CD4-positive, CD25-positive, alpha-beta regulatory T cell (primary cell): ENCODE measurements at regions not wholly inside any gene's neighbourhood (a gene's known extent, or its start where the extent isn't known, plus 50 kb on each side); places are given as distances from the start of the nearest gene placed in this dataset.
A peak's percentile ranks its signal among the peaks of the same experiment; 100 is the strongest.

Source experiments
- ATAC-seq, 2 donors: fragments of 150-1000 bp; cut with Tn5 transposase; one replicate each; pipeline ENCODE4 v1.10.0; 2021; ENCODE audit warnings: low read depth in 2 of 2, moderate number of reproducible peaks in 2 of 2, moderate library complexity in 1 of 2
- DNase-seq, 3 donors: peaks; one replicate each; pipeline versions ENCODE4 v3.0.0 to v3.0.0-alpha.2; 2012 to 2022; ENCODE audit warnings: mixed read lengths in 1 of 3
- H3K27ac ChIP-seq: one replicate; pipeline ENCODE4 v1.7.0; 2013; ENCODE audit warnings: mild to moderate bottlenecking, low read length; ENCODE audit not compliant: insufficient read depth, poor library complexity, severe bottlenecking
- H3K27me3 ChIP-seq: one replicate; pipeline ENCODE4 v1.7.0; 2013; ENCODE audit warnings: low read length; ENCODE audit not compliant: control insufficient read depth, insufficient read depth
- H3K36me3 ChIP-seq: one replicate; pipeline ENCODE4 v1.7.0; 2013; ENCODE audit warnings: mild to moderate bottlenecking, low read length, moderate library complexity; ENCODE audit not compliant: control insufficient read depth, insufficient read depth
- H3K4me1 ChIP-seq: 2 replicates; pipeline ENCODE4 v1.7.0; 2013; ENCODE audit warnings: mild to moderate bottlenecking, low read length; ENCODE audit not compliant: insufficient read depth, control insufficient read depth, poor library complexity, severe bottlenecking
- H3K4me3 ChIP-seq: one replicate; pipeline ENCODE4 v1.7.0; 2013; ENCODE audit warnings: low read depth, mild to moderate bottlenecking, low read length, moderate library complexity
- H3K9me3 ChIP-seq, 2 experiments: 1 replicate in 1 of 2; 2 replicates in 1 of 2; pipeline ENCODE4 v1.7.0; 2013; ENCODE audit warnings: low read length in 2 of 2, mild to moderate bottlenecking in 1 of 2, moderate library complexity in 1 of 2; ENCODE audit not compliant: control insufficient read depth in 2 of 2
- H3K27ac Mint-ChIP-seq, 3 donors: one replicate each; pipeline ENCODE4 v1.8.0; 2020 to 2022; ENCODE audit warnings: mild to moderate bottlenecking in 3 of 3, mixed read lengths in 3 of 3, moderate library complexity in 2 of 3
- H3K27me3 Mint-ChIP-seq: one replicate; pipeline ENCODE4 v1.8.0; 2022; ENCODE audit warnings: mild to moderate bottlenecking, mixed read lengths
- H3K36me3 Mint-ChIP-seq: one replicate; pipeline ENCODE4 v1.8.0; 2020; ENCODE audit warnings: mixed read lengths
- H3K4me1 Mint-ChIP-seq, 4 donors: one replicate each; pipeline ENCODE4 v1.8.0; 2020 to 2022; ENCODE audit warnings: mixed read lengths in 4 of 4, mild to moderate bottlenecking in 1 of 4
- H3K4me3 Mint-ChIP-seq, 4 donors: one replicate each; pipeline ENCODE4 v1.8.0; 2020 to 2022; ENCODE audit warnings: mild to moderate bottlenecking in 4 of 4, mixed read lengths in 4 of 4, moderate library complexity in 3 of 4
- H3K9me3 Mint-ChIP-seq, 7 donors: one replicate each; pipeline ENCODE4 v1.8.0; 2020 to 2022; ENCODE audit warnings: mixed read lengths in 7 of 7, mild to moderate bottlenecking in 3 of 7, moderate library complexity in 2 of 7

DNA sequence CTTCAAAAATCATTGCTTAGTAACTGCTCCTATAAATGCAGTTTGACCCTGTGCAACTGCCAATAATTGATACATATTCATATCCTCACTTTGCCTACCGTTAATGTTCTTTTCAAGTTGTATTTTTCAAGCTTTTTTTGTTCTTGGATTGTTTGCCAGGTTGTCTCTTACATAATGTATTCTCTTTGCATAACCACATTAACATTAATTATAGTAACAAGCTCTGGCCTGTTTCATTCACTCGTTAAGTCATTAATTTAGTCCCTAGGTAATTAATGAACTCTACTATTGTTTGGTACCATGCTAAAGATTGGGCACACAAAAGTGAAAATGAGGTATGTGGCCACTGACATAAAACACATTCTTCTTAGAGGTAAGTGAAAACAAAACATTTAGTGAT lies 1338.8 kb downstream of the NSUN3 start:
- no peak overlapping the region for H3K4me3 ChIP-seq
- no peak for ATAC-seq
- H3K36me3 Mint-ChIP-seq = no peaks in the 10 kb centered on the region
- H3K4me3 Mint-ChIP-seq = no peak overlapping the region
- H3K9me3 Mint-ChIP-seq = peaks cover 3 to 13% (median 6%) of the 10 kb centered on the region in 7 donors
- H3K9me3 ChIP-seq = no peaks in the 10 kb centered on the region
- no peaks in the 10 kb centered on the region for H3K36me3 ChIP-seq
- H3K4me1 Mint-ChIP-seq = no peaks in the 10 kb centered on the region
- no peaks in the 10 kb centered on the region for H3K27me3 Mint-ChIP-seq
- no peaks in the 10 kb centered on the region for H3K4me1 ChIP-seq
- no peaks in the 10 kb centered on the region for H3K27me3 ChIP-seq
- no peak overlapping the region for H3K27ac Mint-ChIP-seq
- no peak overlapping the region for H3K27ac ChIP-seq
- DNase-seq = no peak

DNA sequence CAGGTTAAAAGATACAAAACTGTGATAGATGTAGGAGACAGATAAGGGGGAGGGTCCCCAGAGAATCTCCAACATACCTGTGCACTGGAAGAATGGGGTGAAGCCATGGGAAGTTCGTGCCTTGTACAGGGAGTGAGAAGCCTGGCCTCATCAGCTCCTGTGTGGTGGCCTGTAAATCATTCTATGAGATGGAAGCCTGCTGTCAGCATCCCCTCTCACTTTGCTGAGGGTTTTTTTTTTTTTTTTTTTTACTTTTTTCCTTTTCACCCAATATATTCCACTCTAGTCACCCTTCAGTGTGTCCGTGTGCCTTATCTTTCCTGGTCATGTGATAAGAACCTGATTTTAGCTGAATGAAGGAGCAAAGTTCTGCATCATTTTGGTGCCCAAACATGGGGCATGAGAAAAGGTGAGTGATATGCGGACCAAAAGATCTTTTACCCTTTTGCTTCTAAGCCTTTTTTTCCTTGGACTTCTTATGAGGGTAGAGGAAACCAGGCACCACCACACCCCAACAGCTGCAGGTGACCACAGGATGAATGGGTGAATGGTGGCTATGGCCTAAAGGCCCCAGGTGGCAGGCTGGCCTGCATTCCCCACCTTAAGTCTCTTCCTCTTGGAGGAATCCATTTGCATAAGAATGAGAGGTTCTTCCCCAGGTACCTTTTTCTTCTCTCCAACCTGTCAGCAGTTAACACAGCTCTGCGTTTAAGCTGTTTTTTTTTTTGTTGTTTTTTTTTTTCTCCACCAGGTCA lies 1345.0 kb downstream of the NSUN3 start:
- no peaks in the 10 kb centered on the region for H3K27me3 Mint-ChIP-seq
- no peaks in the 10 kb centered on the region for H3K4me1 Mint-ChIP-seq
- peaks cover 0 to 13% (median 5%) of the 10 kb centered on the region in 7 donors for H3K9me3 Mint-ChIP-seq
- peak overlapping the region in 1 of 3 donors; percentile 8 for H3K27ac Mint-ChIP-seq
- no peak overlapping the region for H3K4me3 ChIP-seq
- no peaks in the 10 kb centered on the region for H3K4me1 ChIP-seq
- no peak for ATAC-seq
- no peaks in the 10 kb centered on the region for H3K27me3 ChIP-seq
- H3K9me3 ChIP-seq = no peaks in the 10 kb centered on the region
- no peaks in the 10 kb centered on the region for H3K36me3 ChIP-seq
- no peaks in the 10 kb centered on the region for H3K36me3 Mint-ChIP-seq
- no peak for DNase-seq
- H3K27ac ChIP-seq = no peak overlapping the region
- no peak overlapping the region for H3K4me3 Mint-ChIP-seq

DNA sequence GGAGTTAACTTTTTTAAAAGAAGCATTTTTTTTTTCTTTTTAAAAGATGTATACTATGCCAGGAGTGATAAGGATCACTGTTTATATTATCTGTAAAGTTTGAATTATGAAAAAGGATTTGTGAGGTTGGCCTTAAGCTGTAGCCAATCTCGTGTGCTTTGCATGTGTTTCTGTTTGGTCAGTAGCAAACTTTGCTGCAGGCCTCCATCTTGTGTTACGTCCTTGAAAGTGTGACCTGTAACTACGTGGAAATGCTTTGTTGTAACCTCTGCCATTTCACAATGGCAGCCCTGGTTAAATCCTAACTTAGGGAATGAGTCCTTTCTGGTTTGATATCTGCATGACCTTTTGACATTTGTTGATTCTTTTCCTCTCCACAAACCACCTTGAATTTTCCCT lies 1345.6 kb downstream of the NSUN3 start:
- ATAC-seq (no peak), DNase-seq (no peak)
- H3K9me3 Mint-ChIP-seq = peaks cover 0 to 14% (median 5%) of the 10 kb centered on the region in 7 donors
- no peaks in the 10 kb centered on the region for H3K36me3 Mint-ChIP-seq
- no peak overlapping the region for H3K4me3 Mint-ChIP-seq
- Histone ChIP-seq H3K9me3 (no peaks in the 10 kb centered on the region), H3K4me1 (no peaks in the 10 kb centered on the region), H3K36me3 (no peaks in the 10 kb centered on the region), H3K27ac (no peak overlapping the region), H3K4me3 (no peak overlapping the region), H3K27me3 (no peaks in the 10 kb centered on the region)
- no peaks in the 10 kb centered on the region for H3K4me1 Mint-ChIP-seq
- no peak overlapping the region for H3K27ac Mint-ChIP-seq
- no peaks in the 10 kb centered on the region for H3K27me3 Mint-ChIP-seq

DNA sequence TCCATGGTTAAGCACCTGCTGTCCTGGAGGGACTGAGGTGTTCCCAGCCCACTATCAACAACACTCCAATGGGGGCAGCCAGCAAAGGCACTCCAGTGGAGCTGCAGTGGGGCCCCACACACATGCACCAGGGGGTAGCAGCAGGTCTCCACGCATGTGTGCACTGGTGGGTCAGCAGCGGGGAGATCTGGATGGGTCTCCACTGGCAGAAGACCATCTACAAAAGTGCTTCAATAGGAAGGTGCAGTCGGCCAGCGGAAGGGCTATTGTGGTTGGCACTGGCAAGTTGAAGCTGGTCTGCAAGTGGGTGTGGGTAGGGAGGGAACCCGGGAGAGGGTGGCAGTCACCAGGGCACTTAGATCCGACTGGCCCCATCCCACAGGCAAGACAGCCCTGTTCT lies 1355.4 kb downstream of the NSUN3 start:
- DNase-seq (no peak), ATAC-seq (no peak)
- H3K9me3 Mint-ChIP-seq = peaks cover 0 to 13% (median 4%) of the 10 kb centered on the region in 7 donors
- Histone ChIP-seq H3K9me3 (no peaks in the 10 kb centered on the region), H3K4me3 (no peak overlapping the region), H3K36me3 (no peaks in the 10 kb centered on the region), H3K4me1 (no peaks in the 10 kb centered on the region), H3K27me3 (no peaks in the 10 kb centered on the region), H3K27ac (no peak overlapping the region)
- H3K4me1 Mint-ChIP-seq = no peaks in the 10 kb centered on the region
- no peaks in the 10 kb centered on the region for H3K27me3 Mint-ChIP-seq
- H3K36me3 Mint-ChIP-seq = peaks cover 3% of the 10 kb centered on the region
- no peak overlapping the region for H3K27ac Mint-ChIP-seq
- H3K4me3 Mint-ChIP-seq = no peak overlapping the region

DNA sequence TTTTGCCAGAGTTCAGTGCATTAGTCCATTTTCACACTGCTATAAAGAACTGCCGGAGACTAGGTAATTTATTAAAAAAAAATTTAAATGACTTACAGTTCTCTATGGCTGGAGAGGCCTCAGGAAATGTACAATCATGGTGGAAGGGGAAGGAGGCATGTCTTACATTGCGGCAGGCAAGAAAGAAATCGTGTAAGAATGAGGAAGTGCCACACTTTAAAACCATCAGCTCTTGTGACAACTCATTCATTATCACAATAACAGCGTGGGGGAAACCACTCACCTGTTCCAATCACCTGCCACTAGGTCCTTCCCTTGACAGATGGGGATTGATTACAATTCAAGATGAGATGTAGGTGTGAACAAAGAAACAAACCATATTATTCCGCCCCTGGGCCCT lies 1361.4 kb downstream of the NSUN3 start:
- no peak overlapping the region for H3K4me3 Mint-ChIP-seq
- H3K4me1 Mint-ChIP-seq = no peaks in the 10 kb centered on the region
- Histone ChIP-seq H3K27ac (no peak overlapping the region), H3K4me1 (no peaks in the 10 kb centered on the region), H3K4me3 (no peak overlapping the region), H3K36me3 (no peaks in the 10 kb centered on the region), H3K27me3 (no peaks in the 10 kb centered on the region), H3K9me3 (no peaks in the 10 kb centered on the region)
- H3K27ac Mint-ChIP-seq = peak overlapping the region in 1 of 3 donors; percentile 43
- no peaks in the 10 kb centered on the region for H3K27me3 Mint-ChIP-seq
- ATAC-seq (no peak), DNase-seq (no peak)
- H3K36me3 Mint-ChIP-seq = no peaks in the 10 kb centered on the region
- peaks cover 2 to 22% (median 7%) of the 10 kb centered on the region in 7 donors for H3K9me3 Mint-ChIP-seq

DNA sequence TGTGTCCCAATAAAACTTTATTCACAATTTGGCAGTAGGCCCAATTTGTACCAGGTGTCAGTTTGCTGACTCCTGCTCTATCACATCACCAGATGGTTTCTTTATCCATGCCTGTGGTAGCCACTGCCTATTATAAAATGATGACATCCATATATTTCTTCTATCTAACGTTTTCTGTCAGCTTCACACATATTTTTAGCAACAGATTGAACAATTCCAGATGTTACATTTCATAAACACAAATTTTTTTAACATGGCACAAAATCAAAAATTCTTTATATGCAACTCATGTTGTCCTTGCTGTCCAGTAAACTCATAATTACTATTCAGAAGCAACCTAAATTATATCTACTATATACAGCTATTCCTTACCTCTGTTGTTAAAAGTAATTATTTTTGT lies 1371.6 kb downstream of the NSUN3 start:
- Histone ChIP-seq H3K27ac (no peak overlapping the region), H3K4me1 (no peaks in the 10 kb centered on the region), H3K4me3 (no peak overlapping the region), H3K36me3 (no peaks in the 10 kb centered on the region), H3K9me3 (peaks cover 0 to 3% of the 10 kb centered on the region in 2 experiments), H3K27me3 (no peaks in the 10 kb centered on the region)
- H3K4me3 Mint-ChIP-seq = no peak overlapping the region
- no peak for DNase-seq
- no peak overlapping the region for H3K27ac Mint-ChIP-seq
- no peak for ATAC-seq
- H3K4me1 Mint-ChIP-seq = no peaks in the 10 kb centered on the region
- H3K9me3 Mint-ChIP-seq = peaks cover 0 to 15% (median 3%) of the 10 kb centered on the region in 7 donors
- H3K36me3 Mint-ChIP-seq = no peaks in the 10 kb centered on the region
- no peaks in the 10 kb centered on the region for H3K27me3 Mint-ChIP-seq

DNA sequence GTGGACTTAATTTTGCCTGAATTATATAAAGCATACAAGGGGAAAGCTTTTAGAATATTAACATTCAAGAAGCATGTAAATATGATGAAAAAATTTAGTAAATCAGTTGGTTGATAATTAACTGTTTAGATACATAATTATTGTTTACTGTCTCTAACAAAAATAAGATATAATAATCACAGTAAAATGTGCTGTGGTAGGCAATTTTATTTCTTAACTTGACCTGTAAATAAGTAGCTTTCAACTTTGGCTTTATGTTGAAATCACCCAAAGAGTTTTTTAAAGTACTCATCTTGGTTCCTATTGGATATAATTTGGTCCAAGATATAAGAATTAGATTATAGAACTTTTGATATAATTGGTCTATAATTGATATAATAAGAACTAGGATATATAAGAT lies 1374.5 kb downstream of the NSUN3 start:
- Mint-ChIP-seq H3K27ac (no peak overlapping the region), H3K9me3 (peaks cover 0 to 15% (median 2%) of the 10 kb centered on the region in 7 donors), H3K4me3 (no peak overlapping the region), H3K4me1 (no peaks in the 10 kb centered on the region), H3K36me3 (no peaks in the 10 kb centered on the region), H3K27me3 (no peaks in the 10 kb centered on the region)
- Histone ChIP-seq H3K27ac (no peak overlapping the region), H3K9me3 (peaks cover 0 to 2% of the 10 kb centered on the region in 2 experiments), H3K27me3 (no peaks in the 10 kb centered on the region), H3K4me1 (no peaks in the 10 kb centered on the region), H3K36me3 (no peaks in the 10 kb centered on the region), H3K4me3 (no peak overlapping the region)
- DNase-seq (no peak), ATAC-seq (no peak)

DNA sequence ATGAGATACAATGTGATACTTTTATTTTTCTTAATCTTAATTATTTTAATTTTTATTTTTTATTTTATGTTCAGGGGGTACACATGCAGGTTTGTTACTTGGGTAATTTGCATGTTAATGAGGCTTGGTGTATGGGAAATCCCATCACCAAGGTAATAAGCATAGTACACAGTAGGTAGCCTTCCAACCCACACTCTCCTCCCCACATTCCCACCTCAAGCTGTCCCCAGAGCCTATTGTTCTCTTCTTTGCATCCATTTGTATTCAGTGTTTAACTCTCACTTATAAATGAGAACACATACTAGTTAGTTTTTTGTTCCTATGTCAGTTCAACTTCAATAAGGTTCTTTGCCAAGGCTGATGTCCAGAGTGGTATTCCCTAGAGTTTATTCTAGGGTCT lies 1375.4 kb downstream of the NSUN3 start:
- ATAC-seq = no peak
- Mint-ChIP-seq H3K4me1 (no peaks in the 10 kb centered on the region), H3K27me3 (no peaks in the 10 kb centered on the region), H3K4me3 (no peak overlapping the region), H3K27ac (no peak overlapping the region), H3K36me3 (no peaks in the 10 kb centered on the region), H3K9me3 (peaks cover 0 to 15% (median 2%) of the 10 kb centered on the region in 7 donors)
- DNase-seq = no peak
- no peak overlapping the region for H3K27ac ChIP-seq
- H3K27me3 ChIP-seq = no peaks in the 10 kb centered on the region
- no peak overlapping the region for H3K4me3 ChIP-seq
- H3K4me1 ChIP-seq = no peaks in the 10 kb centered on the region
- no peaks in the 10 kb centered on the region for H3K36me3 ChIP-seq
- H3K9me3 ChIP-seq = no peaks in the 10 kb centered on the region
